ENCODE measurements at regions not wholly inside any gene's neighbourhood (a gene's known extent, or its start where the extent isn't known, plus 50 kb on each side); places are given as distances from the start of the nearest gene placed in this dataset.

GRCh38 chr14:104318558-104319490, 180.4 kb downstream of the KIF26A start:
- no peak for DNase-seq (ENCODE audit: insufficient read length, low spot score)

GRCh38 chr14:104319491-104320241, 181.3 kb downstream of the KIF26A start:
- FAIRE-seq: no peak
- DNase-seq (ENCODE audit: insufficient read length, low spot score): no peak

More at GRCh38 chr14:104318558-104319490, 180.4 kb downstream of the KIF26A start:
- no peak for FAIRE-seq

GRCh38 chr14:104320611-104321086, 182.3 kb downstream of the KIF26A start:
- FAIRE-seq (no peak), DNase-seq (ENCODE audit: insufficient read length, low spot score) (no peak)

GRCh38 chr14:104321088-104321801, 182.9 kb downstream of the KIF26A start:
- DNase-seq (ENCODE audit: insufficient read length, low spot score) (no peak), FAIRE-seq (no peak)

GRCh38 chr14:104321802-104322130, 183.4 kb downstream of the KIF26A start:
- DNase-seq (ENCODE audit: insufficient read length, low spot score) (no peak), FAIRE-seq (no peak)

GRCh38 chr14:104322531-104323366, 184.4 kb downstream of the KIF26A start:
- no peak for FAIRE-seq

GRCh38 chr14:104323551-104324175, 185.3 kb downstream of the KIF26A start:
- no peak for FAIRE-seq
- DNase-seq (ENCODE audit: insufficient read length, low spot score): no peak

More at GRCh38 chr14:104322531-104323366, 184.4 kb downstream of the KIF26A start:
- no peak for DNase-seq (ENCODE audit: insufficient read length, low spot score)

- FAIRE-seq (no peak), DNase-seq (ENCODE audit: insufficient read length, low spot score) (no peak)
Measured at GRCh38 chr14:104326848-104327247, 188.5 kb downstream of the KIF26A start.

- FAIRE-seq: no peak
Measured at GRCh38 chr14:104328607-104329006, 190.2 kb downstream of the KIF26A start.

GRCh38 chr14:104329793-104330192, 191.4 kb downstream of the KIF26A start:
- no peak for DNase-seq (ENCODE audit: insufficient read length, low spot score)
- FAIRE-seq: no peak

More at GRCh38 chr14:104328607-104329006, 190.2 kb downstream of the KIF26A start:
- DNase-seq (ENCODE audit: insufficient read length, low spot score): no peak

GRCh38 chr14:104331871-104332605, 193.7 kb downstream of the KIF26A start:
- DNase-seq (ENCODE audit: insufficient read length, low spot score): no peak
- no peak for FAIRE-seq

- FAIRE-seq (no peak), DNase-seq (ENCODE audit: insufficient read length, low spot score) (no peak)
Measured at GRCh38 chr14:104332634-104333270, 194.4 kb downstream of the KIF26A start.

GRCh38 chr14:104333646-104334423, 195.4 kb downstream of the KIF26A start:
- FAIRE-seq (no peak), DNase-seq (ENCODE audit: insufficient read length, low spot score) (no peak)

- DNase-seq (ENCODE audit: insufficient read length, low spot score) (no peak), FAIRE-seq (no peak)
Measured at GRCh38 chr14:104334424-104335161, 196.2 kb downstream of the KIF26A start.

GRCh38 chr14:104335176-104335575, 196.8 kb downstream of the KIF26A start:
- no peak for FAIRE-seq
- DNase-seq (ENCODE audit: insufficient read length, low spot score): no peak

- DNase-seq (ENCODE audit: insufficient read length, low spot score) (no peak), FAIRE-seq (no peak)
Measured at GRCh38 chr14:104335611-104336010, 197.2 kb downstream of the KIF26A start.

GRCh38 chr14:104337351-104337750, 199.0 kb downstream of the KIF26A start:
- no peak for FAIRE-seq
- no peak for DNase-seq (ENCODE audit: insufficient read length, low spot score)
